ENCODE measurements at regions not wholly inside any gene's neighbourhood (a gene's known extent, or its start where the extent isn't known, plus 50 kb on each side); places are given as distances from the start of the nearest gene placed in this dataset.

GRCh38 chr11:111067994-111068393, 177.5 kb upstream of the POU2AF2 start:
- H3K4me3 ChIP-seq (ENCODE audit: low read depth in 1 of 2, low read length in 1 of 2): no peak overlapping the region
- TF ChIP-seq CTCF (IDR thresholded peaks at IDR 0.05): no peak
- no peaks in the 10 kb centered on the region for H3K36me3 ChIP-seq
- no peaks in the 10 kb centered on the region for H3K9me3 ChIP-seq
- no peak overlapping the region for H3K27ac ChIP-seq
- H3K4me1 ChIP-seq (ENCODE audit: control insufficient read depth in 1 of 2, insufficient read depth in 1 of 2, low read depth in 1 of 2, low read length in 1 of 2): no peaks in the 10 kb centered on the region
- H3K27me3 ChIP-seq: no peaks in the 10 kb centered on the region

- Histone ChIP-seq H3K36me3 (no peaks in the 10 kb centered on the region), H3K27ac (no peak overlapping the region), H3K27me3 (no peaks in the 10 kb centered on the region), H3K4me3 (ENCODE audit: low read depth in 1 of 2, low read length in 1 of 2) (no peak overlapping the region), H3K9me3 (no peaks in the 10 kb centered on the region), H3K4me1 (ENCODE audit: control insufficient read depth in 1 of 2, insufficient read depth in 1 of 2, low read depth in 1 of 2, low read length in 1 of 2) (no peaks in the 10 kb centered on the region)
- no peak for TF ChIP-seq CTCF (IDR thresholded peaks at IDR 0.05)
These were observed 178.7 kb upstream of the POU2AF2 start for GRCh38 chr11:111066846-111067245.

GRCh38 chr11:111063726-111064517, 181.6 kb upstream of the POU2AF2 start:
- Histone ChIP-seq H3K36me3 (no peaks in the 10 kb centered on the region), H3K27me3 (no peaks in the 10 kb centered on the region), H3K27ac (no peak overlapping the region), H3K9me3 (no peaks in the 10 kb centered on the region), H3K4me3 (ENCODE audit: low read depth in 1 of 2, low read length in 1 of 2) (no peak overlapping the region), H3K4me1 (ENCODE audit: control insufficient read depth in 1 of 2, insufficient read depth in 1 of 2, low read depth in 1 of 2, low read length in 1 of 2) (no peaks in the 10 kb centered on the region)
- TF ChIP-seq CTCF (IDR thresholded peaks at IDR 0.05): no peak

- no peaks in the 10 kb centered on the region for H3K36me3 ChIP-seq
- no peak overlapping the region for H3K27ac ChIP-seq
- no peaks in the 10 kb centered on the region for H3K4me1 ChIP-seq (ENCODE audit: control insufficient read depth in 1 of 2, insufficient read depth in 1 of 2, low read depth in 1 of 2, low read length in 1 of 2)
- H3K27me3 ChIP-seq: no peaks in the 10 kb centered on the region
- no peak for TF ChIP-seq CTCF (IDR thresholded peaks at IDR 0.05)
- H3K9me3 ChIP-seq: no peaks in the 10 kb centered on the region
- no peak overlapping the region for H3K4me3 ChIP-seq (ENCODE audit: low read depth in 1 of 2, low read length in 1 of 2)
These were observed 183.1 kb upstream of the POU2AF2 start for GRCh38 chr11:111062420-111062819.

GRCh38 chr11:111059726-111060125, 185.8 kb upstream of the POU2AF2 start:
- no peak overlapping the region for H3K4me3 ChIP-seq (ENCODE audit: low read depth in 1 of 2, low read length in 1 of 2)
- no peak overlapping the region for H3K27ac ChIP-seq
- no peak for TF ChIP-seq CTCF (IDR thresholded peaks at IDR 0.05)

More at GRCh38 chr11:111059726-111060125, 185.8 kb upstream of the POU2AF2 start:
- Histone ChIP-seq H3K9me3 (no peaks in the 10 kb centered on the region), H3K4me1 (ENCODE audit: control insufficient read depth in 1 of 2, insufficient read depth in 1 of 2, low read depth in 1 of 2, low read length in 1 of 2) (no peaks in the 10 kb centered on the region), H3K27me3 (no peaks in the 10 kb centered on the region), H3K36me3 (no peaks in the 10 kb centered on the region)
